Stimulated activated CD4-positive, alpha-beta T cell treated with anti-CD3 and anti-CD28 coated beads, Interleukin-15, amount 100 ng/mL, for 1 hour (primary cell): ENCODE measurements at regions not wholly inside any gene's neighbourhood (a gene's known extent, or its start where the extent isn't known, plus 50 kb on each side); places are given as distances from the start of the nearest gene placed in this dataset.

Experiments
- DNase-seq, 2 donors: peaks; one replicate each; pipeline ENCODE4 v3.0.0-alpha.2; 2020; ENCODE audit warnings: low read depth in 1 of 2, low spot score in 1 of 2

- DNase-seq = no peak
These were observed 268.2 kb downstream of the SH3GL2 start for GRCh38 chr9:17846948-17847655.

- no peak for DNase-seq
These were observed 269.0 kb downstream of the SH3GL2 start for GRCh38 chr9:17847908-17848307.

DNA sequence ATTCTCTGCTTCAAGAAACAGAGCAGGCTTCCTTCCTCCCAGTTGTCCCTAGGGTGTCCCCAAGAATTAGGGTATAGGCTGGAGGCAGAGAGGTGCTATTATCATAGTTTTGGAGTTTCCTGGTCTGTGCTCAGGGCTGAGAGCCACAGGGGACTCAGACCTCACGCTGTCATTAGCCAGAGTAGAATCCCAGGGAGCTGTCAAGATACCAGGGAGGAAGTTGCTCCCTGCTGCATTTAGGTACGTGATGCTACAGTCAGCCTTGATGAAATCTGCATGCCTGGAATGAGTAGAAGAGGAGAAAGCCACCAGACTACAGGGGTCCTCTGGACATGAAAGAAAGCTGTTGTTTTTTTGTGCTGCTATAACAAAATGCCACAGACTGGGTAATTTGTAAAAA lies 273.2 kb downstream of the SH3GL2 start:
- DNase-seq = no peak

- DNase-seq = no peak
These were observed 275.6 kb downstream of the SH3GL2 start for GRCh38 chr9:17854487-17854886.

- no peak for DNase-seq
These were observed 278.1 kb downstream of the SH3GL2 start for GRCh38 chr9:17856995-17857394.

DNA sequence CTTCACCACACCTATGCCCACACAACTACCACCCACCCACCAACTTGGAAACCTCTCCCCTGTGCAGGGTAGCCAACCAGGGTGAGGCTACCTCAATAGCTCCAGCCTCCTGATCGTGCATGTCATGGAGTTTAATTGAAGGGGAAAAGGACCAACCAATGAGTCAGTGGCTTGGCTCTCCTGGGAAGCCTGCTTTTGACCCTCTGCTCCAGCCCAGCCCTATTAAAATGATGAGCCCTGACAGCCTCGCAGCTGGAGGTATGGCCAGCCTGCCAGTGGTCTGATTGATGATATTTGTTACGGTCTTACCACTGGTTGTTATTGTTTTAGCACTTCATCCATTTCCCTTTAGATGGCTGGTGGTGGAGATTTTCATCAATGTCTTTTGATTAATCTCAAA lies 280.4 kb downstream of the SH3GL2 start:
- no peak for DNase-seq

DNA sequence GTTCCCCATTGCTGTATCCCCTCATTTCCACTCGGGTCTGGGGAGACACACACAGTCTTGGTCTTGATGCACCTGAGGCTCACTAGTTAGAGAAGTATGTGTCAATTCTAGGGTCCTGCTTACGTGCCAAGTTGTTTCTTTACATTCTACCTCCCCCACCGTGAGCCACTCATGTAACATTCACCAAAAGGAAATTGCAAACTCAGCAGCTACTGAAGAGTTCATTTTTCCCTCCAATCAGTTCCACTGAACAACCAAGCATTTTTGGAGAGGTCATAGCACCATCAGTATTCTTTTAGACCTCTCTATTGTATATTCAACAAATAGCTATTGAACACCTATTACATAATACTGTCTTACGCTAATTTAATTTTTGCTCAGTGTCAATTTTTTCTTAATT lies 281.1 kb downstream of the SH3GL2 start:
- no peak for DNase-seq

GRCh38 chr9:17862101-17862500 lies 283.2 kb downstream of the SH3GL2 start:
- DNase-seq = no peak

GRCh38 chr9:17862629-17863028 lies 283.8 kb downstream of the SH3GL2 start:
- no peak for DNase-seq

GRCh38 chr9:17863213-17863883 lies 284.5 kb downstream of the SH3GL2 start:
- DNase-seq = no peak

GRCh38 chr9:17863924-17864323 lies 285.1 kb downstream of the SH3GL2 start:
- DNase-seq = no peak

GRCh38 chr9:17864951-17865350 lies 286.1 kb downstream of the SH3GL2 start:
- DNase-seq = no peak

DNA sequence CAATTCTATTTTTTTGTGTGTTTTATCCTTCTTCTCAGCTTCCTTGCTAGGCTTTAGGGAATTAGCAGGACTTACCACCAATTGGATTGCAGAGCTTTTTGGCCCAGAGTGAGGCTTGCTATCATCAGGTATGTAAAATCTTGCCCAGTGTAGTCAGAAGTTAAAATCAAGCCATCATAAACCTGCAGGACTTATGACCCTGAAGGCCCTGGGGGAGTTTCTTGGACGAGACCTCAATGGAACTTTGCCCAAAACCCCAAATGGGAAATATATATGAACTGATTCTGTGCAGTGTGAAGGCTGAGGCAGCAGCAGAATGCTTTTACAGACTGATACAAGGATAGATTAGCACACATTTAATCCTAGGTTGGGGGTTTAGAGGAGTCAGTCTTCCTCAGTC lies 287.0 kb downstream of the SH3GL2 start:
- DNase-seq = no peak

GRCh38 chr9:17870722-17871121 lies 291.9 kb downstream of the SH3GL2 start:
- no peak for DNase-seq

DNA sequence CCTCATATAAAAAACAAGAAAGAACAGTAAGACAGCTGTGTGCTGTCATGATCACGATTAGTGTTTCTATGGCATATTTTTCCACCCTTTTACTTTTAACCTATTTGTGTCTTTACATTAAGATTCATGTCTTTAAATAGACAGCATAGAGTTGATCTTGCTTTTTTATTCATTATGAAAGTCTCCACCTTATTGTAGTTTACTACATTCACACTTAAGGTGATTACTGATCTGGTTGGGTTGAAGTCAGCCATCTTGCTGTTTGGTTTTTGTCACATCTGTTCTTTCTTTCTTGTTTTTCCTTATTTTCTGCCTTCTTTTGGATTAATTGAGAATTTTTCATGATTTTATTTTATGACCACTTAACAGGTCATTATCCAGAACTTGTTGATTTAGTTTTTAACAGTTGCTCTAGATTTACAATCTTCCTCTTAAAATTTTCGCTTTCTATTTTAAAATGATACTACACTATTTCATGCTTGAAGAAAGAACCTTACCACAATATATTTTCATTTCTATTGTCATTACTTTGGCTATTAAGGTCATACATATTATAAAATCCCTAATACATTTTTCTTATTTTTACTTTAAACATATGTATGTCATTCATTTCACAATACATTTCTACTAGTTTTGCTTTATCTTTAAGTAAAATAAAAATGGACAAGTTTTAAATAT lies 292.5 kb downstream of the SH3GL2 start:
- no peak for DNase-seq

GRCh38 chr9:17875886-17876285 lies 297.0 kb downstream of the SH3GL2 start:
- no peak for DNase-seq

DNA sequence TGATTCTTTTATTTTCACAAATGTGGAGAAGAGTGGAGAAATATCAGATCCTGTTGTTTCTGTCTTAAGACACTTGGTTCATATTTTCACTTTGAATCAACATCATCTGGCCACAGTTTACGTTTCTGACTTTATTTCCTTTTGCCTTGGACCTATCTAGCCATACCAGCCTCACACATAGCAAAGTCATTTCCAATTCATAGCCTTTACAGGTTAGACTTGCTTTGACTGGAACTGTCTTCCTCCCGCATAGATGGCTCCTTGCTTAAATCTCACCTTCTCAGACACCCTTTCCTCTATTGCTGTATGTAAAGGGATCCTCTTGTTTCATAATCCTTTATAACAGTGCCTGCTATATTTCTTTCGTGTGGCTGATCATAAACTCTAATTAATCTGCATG lies 297.8 kb downstream of the SH3GL2 start:
- no peak for DNase-seq

GRCh38 chr9:17878810-17879370 lies 300.0 kb downstream of the SH3GL2 start:
- no peak for DNase-seq

- DNase-seq = no peak
These were observed 302.5 kb downstream of the SH3GL2 start for GRCh38 chr9:17881371-17881770.

DNA sequence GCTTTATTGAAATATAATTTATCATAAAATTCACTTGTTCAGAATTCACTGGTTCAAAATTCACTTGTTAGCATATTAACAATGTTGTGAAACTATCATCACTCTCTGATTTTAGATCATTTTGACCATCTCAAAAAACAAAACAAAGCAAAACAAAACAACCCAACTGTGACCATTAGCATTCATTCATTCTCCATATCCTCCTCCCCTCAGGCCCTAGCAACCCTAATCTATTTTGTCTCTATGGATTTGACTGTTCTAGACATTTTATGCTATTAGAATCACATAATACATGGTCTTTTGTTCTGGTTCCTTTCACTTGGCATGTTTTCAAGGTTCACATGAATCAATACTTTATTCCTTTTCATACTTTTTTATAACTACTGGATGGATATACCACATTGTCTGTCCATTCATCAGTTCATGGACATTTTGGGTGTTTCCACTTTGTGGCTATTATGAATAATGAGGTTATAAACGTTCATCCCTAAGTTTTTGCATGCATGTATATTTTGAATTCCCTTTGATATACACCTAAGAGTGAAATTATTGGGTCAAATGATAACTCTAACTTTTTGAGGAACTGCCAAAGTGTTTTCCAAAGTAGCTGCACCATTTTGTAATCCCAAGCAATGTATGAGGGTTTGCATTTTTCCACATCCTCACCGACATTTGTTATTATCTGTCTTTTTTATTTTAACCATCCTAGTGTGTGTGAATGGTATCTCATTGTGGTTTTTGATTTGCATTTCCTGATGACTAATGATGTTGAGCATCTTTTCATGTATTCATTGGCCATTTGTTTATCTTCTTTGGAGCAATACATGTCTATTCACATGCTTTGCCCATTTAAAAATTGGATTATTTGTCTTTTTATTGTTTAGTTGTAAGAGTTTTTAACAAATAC lies 304.1 kb downstream of the SH3GL2 start:
- DNase-seq = no peak

DNA sequence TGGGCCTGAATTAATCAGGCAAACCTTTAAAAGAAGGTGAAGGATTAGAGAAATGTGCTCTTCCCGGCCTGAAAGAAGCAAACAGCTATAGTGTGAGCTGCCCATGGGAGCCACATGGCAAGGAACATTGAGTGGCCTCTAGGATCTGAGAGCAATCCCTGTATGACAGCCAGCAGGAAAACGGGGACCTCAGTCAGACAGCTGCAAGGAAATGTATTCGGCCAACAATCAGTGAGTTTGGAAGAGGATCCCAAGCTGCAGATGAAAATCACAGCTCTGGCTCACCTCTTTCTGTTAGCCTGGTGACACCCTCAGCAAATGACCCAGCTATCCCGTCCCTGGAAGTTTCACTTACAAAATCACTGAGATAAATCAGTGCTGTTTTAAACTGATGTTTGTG lies 309.2 kb downstream of the SH3GL2 start:
- DNase-seq = no peak
